WTC11 (cell line): ENCODE measurements at regions not wholly inside any gene's neighbourhood (a gene's known extent, or its start where the extent isn't known, plus 50 kb on each side); places are given as distances from the start of the nearest gene placed in this dataset.

Source experiments
- ATAC-seq: fragments of 200-7000 bp; cut with Tn5 transposase; 2 replicates; pipeline ENCODE4 v1.10.0; 2021; ENCODE audit warnings: mild to moderate bottlenecking, moderate library complexity
- CTCF ChIA-PET: fragments of 300-600 bp; sonication (Branson Sonifier 250); formaldehyde crosslinking; loops from one replicate; lab custom pipeline; 2021; ENCODE audit warnings: antibody characterized with exemption; lab: Charles Lee
- POLR2A ChIA-PET: fragments of 350-600 bp; sonication (Branson Sonifier 250); formaldehyde crosslinking; loops from one replicate; lab custom pipeline; 2021; ENCODE audit warnings: antibody characterized with exemption; lab: Charles Lee
- DNase-seq: peaks from one replicate; pipeline ENCODE4 v3.0.0; 2021; ENCODE audit warnings: low spot score
- H3K27ac Mint-ChIP-seq: 2 replicates; pipeline ENCODE4 v1.8.0; 2021; ENCODE audit warnings: mixed read lengths
- H3K27me3 Mint-ChIP-seq: 2 replicates; pipeline ENCODE4 v1.8.0; 2021; ENCODE audit warnings: low read depth, mild to moderate bottlenecking, moderate library complexity, mixed read lengths
- H3K36me3 Mint-ChIP-seq: 2 replicates; pipeline ENCODE4 v1.8.0; 2021; ENCODE audit warnings: mixed read lengths
- H3K4me1 Mint-ChIP-seq: 2 replicates; pipeline ENCODE4 v1.8.0; 2022; ENCODE audit warnings: mixed read lengths
- H3K4me3 Mint-ChIP-seq: 2 replicates; pipeline ENCODE4 v1.8.0; 2021; ENCODE audit warnings: mild to moderate bottlenecking, moderate library complexity, mixed read lengths
- H3K9me3 Mint-ChIP-seq: 2 replicates; pipeline ENCODE4 v1.8.0; 2021; ENCODE audit warnings: mixed read lengths
- ARID4B ChIP-seq: sonication (generic); formaldehyde crosslinking; IDR thresholded peaks from 2 replicates; pipeline ENCODE4 v1.8.0; 2023; ENCODE audit warnings: missing genetic modification reagents, mild to moderate bottlenecking, borderline replicate concordance
- ATF2 ChIP-seq: sonication (generic); formaldehyde crosslinking; IDR thresholded peaks from 2 replicates; pipeline ENCODE4 v1.8.1; 2022; ENCODE audit warnings: low read depth, missing genetic modification reagents, borderline replicate concordance
- CREM ChIP-seq: sonication (generic); formaldehyde crosslinking; IDR thresholded peaks from 2 replicates; pipeline ENCODE4 v1.8.1; 2022; ENCODE audit warnings: mild to moderate bottlenecking, missing genetic modification reagents, moderate library complexity
- ERG ChIP-seq: fragments of 250-450 bp; sonication (Bioruptor Pico); IDR thresholded peaks from 2 replicates; pipeline ENCODE4 v1.8.0; 2021; ENCODE audit warnings: mild to moderate bottlenecking
- ESRRA ChIP-seq: sonication (generic); formaldehyde crosslinking; IDR thresholded peaks from 2 replicates; pipeline ENCODE4 v1.8.1; 2022; ENCODE audit warnings: mild to moderate bottlenecking, missing genetic modification reagents, borderline replicate concordance
- FOXP1 ChIP-seq: sonication (generic); formaldehyde crosslinking; IDR thresholded peaks from 2 replicates; pipeline ENCODE4 v1.8.0; 2022; ENCODE audit warnings: missing genetic modification reagents, mild to moderate bottlenecking, moderate library complexity, borderline replicate concordance
- GABPB1 ChIP-seq: sonication (generic); formaldehyde crosslinking; IDR thresholded peaks from 2 replicates; pipeline ENCODE4 v1.8.1; 2023; ENCODE audit warnings: mild to moderate bottlenecking, missing genetic modification reagents
- MLX ChIP-seq: sonication (generic); formaldehyde crosslinking; IDR thresholded peaks from 2 replicates; pipeline ENCODE4 v1.8.1; 2023; ENCODE audit warnings: mild to moderate bottlenecking, missing genetic modification reagents, moderate library complexity
- OVOL2 ChIP-seq: fragments of 250-450 bp; sonication (Bioruptor Pico); IDR thresholded peaks from 2 replicates; pipeline ENCODE4 v1.9.0; 2021; ENCODE audit warnings: mild to moderate bottlenecking, borderline replicate concordance
- TEAD1 ChIP-seq: sonication (generic); formaldehyde crosslinking; IDR thresholded peaks from 2 replicates; pipeline ENCODE4 v1.8.0; 2022; ENCODE audit warnings: mild to moderate bottlenecking, missing genetic modification reagents
- ZNF317 ChIP-seq: sonication (generic); formaldehyde crosslinking; IDR thresholded peaks from 2 replicates; pipeline ENCODE4 v1.8.1; 2023; ENCODE audit warnings: low read depth, mild to moderate bottlenecking, moderate library complexity, missing genetic modification reagents, borderline replicate concordance
- ZNF512 ChIP-seq: sonication (generic); formaldehyde crosslinking; IDR thresholded peaks from 2 replicates; pipeline ENCODE4 v1.8.1; 2022; ENCODE audit warnings: missing genetic modification reagents, borderline replicate concordance
- TF ChIP-seq, protein P1 (sequence below): sonication (generic); formaldehyde crosslinking; IDR thresholded peaks from 2 replicates; pipeline ENCODE4 v1.8.0; 2022; ENCODE audit warnings: missing genetic modification reagents
- TF ChIP-seq, protein P2 (sequence below): sonication (generic); formaldehyde crosslinking; IDR thresholded peaks from 2 replicates; pipeline ENCODE4 v1.8.1; 2023; ENCODE audit warnings: mild to moderate bottlenecking, moderate library complexity, missing genetic modification reagents

GRCh38 chr16:48082516-48082915 lies 73.3 kb downstream of the ABCC12 start (continued):
- TF ChIP-seq, protein P1, sequence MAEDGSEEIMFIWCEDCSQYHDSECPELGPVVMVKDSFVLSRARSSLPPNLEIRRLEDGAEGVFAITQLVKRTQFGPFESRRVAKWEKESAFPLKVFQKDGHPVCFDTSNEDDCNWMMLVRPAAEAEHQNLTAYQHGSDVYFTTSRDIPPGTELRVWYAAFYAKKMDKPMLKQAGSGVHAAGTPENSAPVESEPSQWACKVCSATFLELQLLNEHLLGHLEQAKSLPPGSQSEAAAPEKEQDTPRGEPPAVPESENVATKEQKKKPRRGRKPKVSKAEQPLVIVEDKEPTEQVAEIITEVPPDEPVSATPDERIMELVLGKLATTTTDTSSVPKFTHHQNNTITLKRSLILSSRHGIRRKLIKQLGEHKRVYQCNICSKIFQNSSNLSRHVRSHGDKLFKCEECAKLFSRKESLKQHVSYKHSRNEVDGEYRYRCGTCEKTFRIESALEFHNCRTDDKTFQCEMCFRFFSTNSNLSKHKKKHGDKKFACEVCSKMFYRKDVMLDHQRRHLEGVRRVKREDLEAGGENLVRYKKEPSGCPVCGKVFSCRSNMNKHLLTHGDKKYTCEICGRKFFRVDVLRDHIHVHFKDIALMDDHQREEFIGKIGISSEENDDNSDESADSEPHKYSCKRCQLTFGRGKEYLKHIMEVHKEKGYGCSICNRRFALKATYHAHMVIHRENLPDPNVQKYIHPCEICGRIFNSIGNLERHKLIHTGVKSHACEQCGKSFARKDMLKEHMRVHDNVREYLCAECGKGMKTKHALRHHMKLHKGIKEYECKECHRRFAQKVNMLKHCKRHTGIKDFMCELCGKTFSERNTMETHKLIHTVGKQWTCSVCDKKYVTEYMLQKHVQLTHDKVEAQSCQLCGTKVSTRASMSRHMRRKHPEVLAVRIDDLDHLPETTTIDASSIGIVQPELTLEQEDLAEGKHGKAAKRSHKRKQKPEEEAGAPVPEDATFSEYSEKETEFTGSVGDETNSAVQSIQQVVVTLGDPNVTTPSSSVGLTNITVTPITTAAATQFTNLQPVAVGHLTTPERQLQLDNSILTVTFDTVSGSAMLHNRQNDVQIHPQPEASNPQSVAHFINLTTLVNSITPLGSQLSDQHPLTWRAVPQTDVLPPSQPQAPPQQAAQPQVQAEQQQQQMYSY = no peak
- TF ChIP-seq, protein P2, sequence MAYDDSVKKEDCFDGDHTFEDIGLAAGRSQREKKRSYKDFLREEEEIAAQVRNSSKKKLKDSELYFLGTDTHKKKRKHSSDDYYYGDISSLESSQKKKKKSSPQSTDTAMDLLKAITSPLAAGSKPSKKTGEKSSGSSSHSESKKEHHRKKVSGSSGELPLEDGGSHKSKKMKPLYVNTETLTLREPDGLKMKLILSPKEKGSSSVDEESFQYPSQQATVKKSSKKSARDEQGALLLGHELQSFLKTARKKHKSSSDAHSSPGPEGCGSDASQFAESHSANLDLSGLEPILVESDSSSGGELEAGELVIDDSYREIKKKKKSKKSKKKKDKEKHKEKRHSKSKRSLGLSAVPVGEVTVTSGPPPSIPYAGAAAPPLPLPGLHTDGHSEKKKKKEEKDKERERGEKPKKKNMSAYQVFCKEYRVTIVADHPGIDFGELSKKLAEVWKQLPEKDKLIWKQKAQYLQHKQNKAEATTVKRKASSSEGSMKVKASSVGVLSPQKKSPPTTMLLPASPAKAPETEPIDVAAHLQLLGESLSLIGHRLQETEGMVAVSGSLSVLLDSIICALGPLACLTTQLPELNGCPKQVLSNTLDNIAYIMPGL = no peak
- TF ChIP-seq ZNF317 (CRISPR knock-in tag) (no peak), ESRRA (CRISPR knock-in tag) (no peak), CREM (CRISPR knock-in tag) (no peak)

GRCh38 chr16:48081656-48082055 lies 74.1 kb downstream of the ABCC12 start:
- Mint-ChIP-seq H3K36me3 (no peaks in the 10 kb centered on the region), H3K27me3 (no peaks in the 10 kb centered on the region; the same call in 1 of the 2 replicates), H3K4me3 (no peak overlapping the region), H3K4me1 (0 out of 2 replicates have a peak, but pooled peaks cover 5% of the 10 kb centered on the region), H3K9me3 (no peaks in the 10 kb centered on the region), H3K27ac (no peak overlapping the region)
- CTCF ChIA-PET = no interaction called here
- no peak for ATAC-seq
- TF ChIP-seq ERG (CRISPR knock-in tag) (no peak), TEAD1 (CRISPR knock-in tag) (no peak), ESRRA (CRISPR knock-in tag) (no peak), OVOL2 (CRISPR knock-in tag) (no peak)
- POLR2A ChIA-PET = no interaction called here
- no peak for DNase-seq

DNA sequence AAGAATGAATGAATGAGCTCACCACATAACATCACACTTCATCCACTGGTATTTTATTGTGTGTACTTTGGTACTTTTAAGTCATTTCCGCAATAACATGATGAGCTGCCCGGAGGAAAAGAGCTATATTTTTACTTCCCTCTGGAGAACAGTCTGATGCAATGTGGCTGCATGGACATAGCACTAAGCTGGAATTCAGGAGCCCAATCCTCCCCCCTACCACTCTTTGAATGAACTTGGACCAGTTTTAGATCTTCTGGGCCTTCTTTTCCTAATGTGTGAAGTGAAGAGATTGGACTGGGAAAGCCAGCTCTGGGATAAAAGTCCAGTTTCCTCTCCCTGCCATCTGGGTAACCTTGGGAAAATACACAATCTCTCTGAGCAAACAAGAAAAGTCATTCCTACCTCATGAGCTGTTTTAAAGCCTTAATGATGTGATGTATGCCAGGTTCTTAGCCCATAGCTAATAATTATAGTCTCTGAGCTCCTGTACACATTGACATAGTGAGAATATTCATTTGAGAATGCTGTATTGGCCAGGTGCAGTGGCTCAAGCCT lies 79.3 kb downstream of the ABCC12 start:
- ATAC-seq = no peak

DNA sequence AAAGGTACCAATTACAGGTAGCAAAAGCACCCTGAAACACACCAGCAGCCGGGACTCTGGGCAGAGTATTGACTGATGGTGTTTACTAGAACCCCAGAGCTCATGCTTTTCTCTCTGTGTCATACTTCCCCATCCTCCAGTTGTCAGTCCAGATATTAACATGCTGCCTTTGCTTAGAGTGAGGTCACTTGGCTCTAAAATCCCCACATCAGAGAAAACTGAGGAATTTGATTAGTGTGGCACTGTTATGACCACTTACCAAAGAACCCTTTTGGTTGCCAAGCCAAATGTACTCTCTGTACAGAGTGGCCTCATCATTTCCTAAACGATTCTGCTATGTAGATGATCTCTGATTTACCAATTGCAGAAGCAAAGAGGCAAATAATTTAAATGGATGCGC lies 80.4 kb downstream of the ABCC12 start:
- ChIA-PET POLR2A (no interaction called here), CTCF (interaction anchor here (1.3 kb wide), 1 partner anchor 20 kb away, joined by 5 read pairs; no protein-coding TSS in a partner anchor)
- Mint-ChIP-seq H3K9me3 (peaks cover 10% of the 10 kb centered on the region), H3K4me3 (no peak overlapping the region), H3K36me3 (no peaks in the 10 kb centered on the region; the same call in 1 of the 2 replicates), H3K27me3 (no peaks in the 10 kb centered on the region), H3K27ac (no peak overlapping the region), H3K4me1 (no peaks in the 10 kb centered on the region)
- ATAC-seq (no peak), DNase-seq (no peak)
- no peak for TF ChIP-seq GABPB1 (CRISPR knock-in tag)
- TF ChIP-seq ARID4B = no peak
- no peak for TF ChIP-seq ATF2 (CRISPR knock-in tag)
- TF ChIP-seq ZNF512 (CRISPR knock-in tag) = no peak
- no peak for TF ChIP-seq MLX (CRISPR knock-in tag)

More for the DNA sequence above, 79.3 kb downstream of the ABCC12 start:
- Mint-ChIP-seq H3K4me3 (no peak overlapping the region), H3K9me3 (peaks cover 10% of the 10 kb centered on the region), H3K27ac (no peak overlapping the region), H3K27me3 (no peaks in the 10 kb centered on the region), H3K36me3 (no peaks in the 10 kb centered on the region; the same call in 1 of the 2 replicates), H3K4me1 (no peaks in the 10 kb centered on the region)
- TF ChIP-seq FOXP1 (CRISPR knock-in tag) (no peak), GABPB1 (CRISPR knock-in tag) (peak; percentile 94)
- DNase-seq = no peak
- CTCF ChIA-PET = interaction anchor here (0.6 to 1.1 kb wide), 2 partner anchors 21 to 278 kb away, joined by 3 to 7 read pairs; no protein-coding TSS in a partner anchor
- POLR2A ChIA-PET = no interaction called here
